ENCODE measurements at regions not wholly inside any gene's neighbourhood (a gene's known extent, or its start where the extent isn't known, plus 50 kb on each side); places are given as distances from the start of the nearest gene placed in this dataset.

GRCh38 chrX:46258356-46258755 is 286.9 kb downstream of the ZNF674 start:
- H3K9me3 ChIP-seq (ENCODE audit: control insufficient read depth, insufficient read depth, low read length), result no peaks in the 10 kb centered on the region
- no peak for TF ChIP-seq CTCF (IDR thresholded peaks at IDR 0.05; ENCODE audit: low read depth, low read length)
- ChIA-PET CTCF (no interaction called here), POLR2A (no interaction called here)
- no peak overlapping the region for H3K4me3 ChIP-seq (ENCODE audit: low read depth, low read length)
- H3K27ac ChIP-seq (ENCODE audit: low read depth, low read length), result no peak overlapping the region
- no peak for DNase-seq (ENCODE audit: low read depth, low spot score)
- no peaks in the 10 kb centered on the region for H3K27me3 ChIP-seq (ENCODE audit: control insufficient read depth, insufficient read depth, low read length)

- CTCF ChIA-PET, result interaction anchor here (0.6 kb wide), 1 partner anchor 418 kb away, joined by 12 read pairs; no protein-coding TSS in a partner anchor
- H3K27ac ChIP-seq (ENCODE audit: low read depth, low read length), result no peak overlapping the region
- no peaks in the 10 kb centered on the region for H3K9me3 ChIP-seq (ENCODE audit: control insufficient read depth, insufficient read depth, low read length)
- no peak for TF ChIP-seq CTCF (IDR thresholded peaks at IDR 0.05; ENCODE audit: low read depth, low read length)
- POLR2A ChIA-PET, result no interaction called here
- H3K4me3 ChIP-seq (ENCODE audit: low read depth, low read length), result no peak overlapping the region
- H3K27me3 ChIP-seq (ENCODE audit: control insufficient read depth, insufficient read depth, low read length), result no peaks in the 10 kb centered on the region
- no peak for DNase-seq (ENCODE audit: low read depth, low spot score)
Measured at GRCh38 chrX:46257451-46257879, 287.8 kb downstream of the ZNF674 start.

- POLR2A ChIA-PET, result no interaction called here
- CTCF ChIA-PET, result interaction anchor here (0.6 kb wide), 1 partner anchor 418 kb away, joined by 12 read pairs; no protein-coding TSS in a partner anchor
Measured at GRCh38 chrX:46256875-46257274, 288.3 kb downstream of the ZNF674 start.

GRCh38 chrX:46255046-46255445 is 290.2 kb downstream of the ZNF674 start:
- POLR2A ChIA-PET, result no interaction called here
- no peak overlapping the region for H3K27ac ChIP-seq (ENCODE audit: low read depth, low read length)
- TF ChIP-seq CTCF (IDR thresholded peaks at IDR 0.05; ENCODE audit: low read depth, low read length), result no peak

More at GRCh38 chrX:46256875-46257274, 288.3 kb downstream of the ZNF674 start:
- DNase-seq (ENCODE audit: low read depth, low spot score), result no peak
- H3K4me3 ChIP-seq (ENCODE audit: low read depth, low read length), result no peak overlapping the region
- no peak for TF ChIP-seq CTCF (IDR thresholded peaks at IDR 0.05; ENCODE audit: low read depth, low read length)
- H3K9me3 ChIP-seq (ENCODE audit: control insufficient read depth, insufficient read depth, low read length), result no peaks in the 10 kb centered on the region
- H3K27me3 ChIP-seq (ENCODE audit: control insufficient read depth, insufficient read depth, low read length), result no peaks in the 10 kb centered on the region
- no peak overlapping the region for H3K27ac ChIP-seq (ENCODE audit: low read depth, low read length)

GRCh38 chrX:46254641-46255040 is 290.6 kb downstream of the ZNF674 start:
- ChIA-PET POLR2A (no interaction called here), CTCF (no interaction called here)
- Histone ChIP-seq H3K27ac (ENCODE audit: low read depth, low read length) (no peak overlapping the region), H3K27me3 (ENCODE audit: control insufficient read depth, insufficient read depth, low read length) (no peaks in the 10 kb centered on the region), H3K9me3 (ENCODE audit: control insufficient read depth, insufficient read depth, low read length) (no peaks in the 10 kb centered on the region), H3K4me3 (ENCODE audit: low read depth, low read length) (no peak overlapping the region)
- TF ChIP-seq CTCF (IDR thresholded peaks at IDR 0.05; ENCODE audit: low read depth, low read length), result no peak
- no peak for DNase-seq (ENCODE audit: low read depth, low spot score)

More at GRCh38 chrX:46255046-46255445, 290.2 kb downstream of the ZNF674 start:
- H3K27me3 ChIP-seq (ENCODE audit: control insufficient read depth, insufficient read depth, low read length), result no peaks in the 10 kb centered on the region
- no peak for DNase-seq (ENCODE audit: low read depth, low spot score)
- CTCF ChIA-PET, result no interaction called here
- no peak overlapping the region for H3K4me3 ChIP-seq (ENCODE audit: low read depth, low read length)
- no peaks in the 10 kb centered on the region for H3K9me3 ChIP-seq (ENCODE audit: control insufficient read depth, insufficient read depth, low read length)

Data from AG04450 (cell line).